Adrenal gland (tissue), 5 donors: ENCODE measurements at regions not wholly inside any gene's neighbourhood (a gene's known extent, or its start where the extent isn't known, plus 50 kb on each side); places are given as distances from the start of the nearest gene placed in this dataset.

Experiments
- POLR2A ChIP-seq, 2 donors: fragments of 450-650 bp; IDR thresholded peaks; one replicate each; pipeline ENCODE4 v1.6.1; 2017; ENCODE audit warnings: antibody characterized with exemption in 2 of 2, mild to moderate bottlenecking in 2 of 2, moderate library complexity in 1 of 2
- TF ChIP-seq, protein P1 (sequence below), 6 experiments: fragments of 450-650 bp in 4 of 6; fragments of 200-600 bp in 2 of 6; sonication (generic) in 1 of 6; IDR thresholded peaks; 1 replicate in 5 of 6; 2 replicates in 1 of 6; pipeline versions ENCODE4 v1.5.1 to v1.8.0; 2016 to 2021; ENCODE audit warnings: antibody characterized with exemption in 6 of 6, mild to moderate bottlenecking in 2 of 6, moderate library complexity in 1 of 6
- donor health status: DM: no; HTN: no; CAD: no.

DNA sequence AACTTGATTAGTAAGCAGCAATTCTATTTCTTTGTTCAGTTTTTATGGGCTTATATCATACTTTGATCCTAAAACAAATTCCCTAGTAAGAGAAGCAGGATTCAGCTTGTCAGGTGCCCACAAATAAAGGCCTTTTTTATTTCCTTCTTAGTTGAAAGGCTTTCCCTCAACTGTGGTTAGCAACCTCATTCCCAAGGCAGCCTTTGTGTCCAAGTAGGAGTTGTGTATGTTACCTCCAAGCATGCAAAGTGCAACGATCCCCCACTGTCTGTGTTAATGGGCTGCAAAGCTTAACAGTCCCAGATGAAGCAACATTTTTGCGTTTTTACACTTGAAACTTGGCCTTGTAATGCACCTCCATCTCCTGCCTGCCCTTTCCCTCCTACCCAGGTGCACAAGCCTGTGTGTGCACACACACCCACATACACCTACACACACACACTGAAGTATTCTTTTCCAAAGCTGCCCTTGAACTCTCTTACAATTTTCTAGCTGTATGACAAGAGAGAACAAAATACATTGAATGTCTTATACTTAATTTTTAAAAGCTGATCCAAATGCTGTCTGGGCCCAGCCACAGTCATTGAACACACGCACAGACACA is 278.2 kb downstream of the SNX13 start:
- TF ChIP-seq, protein P1, sequence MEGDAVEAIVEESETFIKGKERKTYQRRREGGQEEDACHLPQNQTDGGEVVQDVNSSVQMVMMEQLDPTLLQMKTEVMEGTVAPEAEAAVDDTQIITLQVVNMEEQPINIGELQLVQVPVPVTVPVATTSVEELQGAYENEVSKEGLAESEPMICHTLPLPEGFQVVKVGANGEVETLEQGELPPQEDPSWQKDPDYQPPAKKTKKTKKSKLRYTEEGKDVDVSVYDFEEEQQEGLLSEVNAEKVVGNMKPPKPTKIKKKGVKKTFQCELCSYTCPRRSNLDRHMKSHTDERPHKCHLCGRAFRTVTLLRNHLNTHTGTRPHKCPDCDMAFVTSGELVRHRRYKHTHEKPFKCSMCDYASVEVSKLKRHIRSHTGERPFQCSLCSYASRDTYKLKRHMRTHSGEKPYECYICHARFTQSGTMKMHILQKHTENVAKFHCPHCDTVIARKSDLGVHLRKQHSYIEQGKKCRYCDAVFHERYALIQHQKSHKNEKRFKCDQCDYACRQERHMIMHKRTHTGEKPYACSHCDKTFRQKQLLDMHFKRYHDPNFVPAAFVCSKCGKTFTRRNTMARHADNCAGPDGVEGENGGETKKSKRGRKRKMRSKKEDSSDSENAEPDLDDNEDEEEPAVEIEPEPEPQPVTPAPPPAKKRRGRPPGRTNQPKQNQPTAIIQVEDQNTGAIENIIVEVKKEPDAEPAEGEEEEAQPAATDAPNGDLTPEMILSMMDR (IDR thresholded peaks at IDR 0.05) = no peak
- no peak for TF ChIP-seq POLR2A (IDR thresholded peaks at IDR 0.05)
